GM23338 (cell line): ENCODE measurements at regions not wholly inside any gene's neighbourhood (a gene's known extent, or its start where the extent isn't known, plus 50 kb on each side); places are given as distances from the start of the nearest gene placed in this dataset.

Experiments
- ATAC-seq: fragments of 200-7000 bp; cut with Tn5 transposase; 3 replicates; pipeline ENCODE4 v1.9.1; 2020
- DNase-seq: peaks from one replicate; pipeline ENCODE4 v3.0.0-alpha.2; 2015; ENCODE audit warnings: low spot score
- H2AFZ ChIP-seq: fragments of 200-600 bp; sonication (generic); 2 replicates; pipeline ENCODE4 v1.8.0; 2016; ENCODE audit warnings: antibody characterized with exemption, mild to moderate bottlenecking, moderate library complexity
- H3F3A ChIP-seq: fragments of 200-600 bp; sonication (generic); replicated peaks from 2 replicates; pipeline ENCODE4 v1.8.0; 2017; ENCODE audit warnings: antibody characterized with exemption, mixed run types, low read depth
- H3K27ac ChIP-seq: fragments of 200-600 bp; sonication (generic); 2 replicates; pipeline ENCODE4 v1.6.1; 2016; ENCODE audit warnings: low read depth
- H3K27me3 ChIP-seq: fragments of 200-600 bp; sonication (generic); 2 replicates; pipeline ENCODE4 v1.8.0; 2016; ENCODE audit warnings: mild to moderate bottlenecking, mixed run types, moderate library complexity; ENCODE audit not compliant: insufficient read depth
- H3K36me3 ChIP-seq: fragments of 200-600 bp; sonication (generic); 2 replicates; pipeline ENCODE4 v1.8.0; 2016; ENCODE audit warnings: mild to moderate bottlenecking; ENCODE audit not compliant: insufficient read depth
- H3K4me1 ChIP-seq: fragments of 200-600 bp; sonication (generic); 2 replicates; pipeline ENCODE4 v1.8.0; 2016; ENCODE audit warnings: mild to moderate bottlenecking, moderate library complexity; ENCODE audit not compliant: insufficient read depth
- H3K4me2 ChIP-seq: fragments of 200-600 bp; sonication (generic); 2 replicates; pipeline ENCODE4 v1.7.1; 2017; ENCODE audit warnings: mixed run types
- H3K4me3 ChIP-seq: fragments of 200-600 bp; sonication (generic); 2 replicates; pipeline ENCODE4 v1.6.1; 2016; ENCODE audit warnings: mixed run types
- H3K79me2 ChIP-seq: fragments of 200-600 bp; sonication (generic); replicated peaks from 2 replicates; pipeline ENCODE4 v1.8.0; 2017; ENCODE audit warnings: mild to moderate bottlenecking; ENCODE audit not compliant: insufficient read depth
- H3K9me2 ChIP-seq: fragments of 200-600 bp; sonication (generic); 2 replicates; pipeline ENCODE4 v1.8.0; 2017; ENCODE audit not compliant: insufficient read depth
- H4K20me1 ChIP-seq: fragments of 200-600 bp; sonication (generic); replicated peaks from 2 replicates; pipeline ENCODE4 v1.8.0; 2017; ENCODE audit warnings: mild to moderate bottlenecking; ENCODE audit not compliant: insufficient read depth
- H3K27ac Mint-ChIP-seq: 2 replicates; pipeline ENCODE4 v1.8.0; 2020; ENCODE audit warnings: inconsistent platforms, mild to moderate bottlenecking, moderate library complexity, mixed read lengths
- H3K27me3 Mint-ChIP-seq: 3 replicates; pipeline ENCODE4 v1.8.0; 2022; ENCODE audit warnings: low read depth, mild to moderate bottlenecking, moderate library complexity, mixed read lengths, inconsistent platforms; ENCODE audit not compliant: insufficient read depth, poor library complexity
- H3K36me3 Mint-ChIP-seq: 3 replicates; pipeline ENCODE4 v1.8.0; 2021; ENCODE audit warnings: low read depth, mild to moderate bottlenecking, inconsistent platforms, moderate library complexity, mixed read lengths
- H3K4me1 Mint-ChIP-seq: 3 replicates; pipeline ENCODE4 v1.8.0; 2020; ENCODE audit warnings: mild to moderate bottlenecking, inconsistent platforms, mixed read lengths
- H3K4me3 Mint-ChIP-seq: 3 replicates; pipeline ENCODE4 v1.8.0; 2021; ENCODE audit warnings: moderate library complexity, mild to moderate bottlenecking, inconsistent platforms, mixed read lengths
- H3K9me3 Mint-ChIP-seq: 3 replicates; pipeline ENCODE4 v1.8.0; 2020; ENCODE audit warnings: moderate library complexity, mild to moderate bottlenecking, inconsistent platforms, mixed read lengths
- CREB1 ChIP-seq: fragments of 250-450 bp; sonication (Bioruptor Pico); IDR thresholded peaks from 2 replicates; pipeline ENCODE4 v1.5.0; 2020; ENCODE audit warnings: low read depth, mild to moderate bottlenecking, moderate library complexity
- CTCF ChIP-seq, 2 experiments: fragments of 200-600 bp in 1 of 2; sonication (generic) in 1 of 2; conservative IDR thresholded peaks; 2 replicates each; pipeline versions ENCODE4 v1.5.1 to v1.6.1; 2016 to 2017; ENCODE audit warnings: antibody characterized with exemption in 2 of 2, low read depth in 2 of 2, mild to moderate bottlenecking in 2 of 2, moderate library complexity in 1 of 2
- ETS1 ChIP-seq: IDR thresholded peaks from 2 replicates; pipeline ENCODE4 v1.6.1; 2016; ENCODE audit warnings: antibody characterized with exemption
- EZH2 ChIP-seq: fragments of 200-600 bp; sonication (generic); IDR thresholded peaks from one replicate; pipeline ENCODE4 v1.8.0; 2017; ENCODE audit warnings: antibody characterized with exemption, mild to moderate bottlenecking, low read depth; ENCODE audit not compliant: unreplicated experiment
- EZH2phosphoT487 ChIP-seq: fragments of 200-600 bp; sonication (generic); IDR thresholded peaks from one replicate; pipeline ENCODE4 v1.8.1; 2018; ENCODE audit warnings: antibody characterized with exemption; ENCODE audit not compliant: unreplicated experiment
- JUNB ChIP-seq: IDR thresholded peaks from one replicate; pipeline ENCODE4 v1.6.1; 2016; ENCODE audit warnings: antibody characterized with exemption; ENCODE audit not compliant: unreplicated experiment
- NANOG ChIP-seq: IDR thresholded peaks from 2 replicates; pipeline ENCODE4 v1.6.1; 2016; ENCODE audit warnings: antibody characterized with exemption, borderline replicate concordance
- POLR2AphosphoS5 ChIP-seq: IDR thresholded peaks from 2 replicates; pipeline ENCODE4 v1.6.1; 2016; ENCODE audit warnings: antibody characterized with exemption, low read depth
- REST ChIP-seq: IDR thresholded peaks from one replicate; pipeline ENCODE4 v1.6.1; 2018; ENCODE audit warnings: antibody characterized with exemption; ENCODE audit not compliant: unreplicated experiment
- STAT1 ChIP-seq: IDR thresholded peaks from one replicate; pipeline ENCODE4 v1.6.1; 2016; ENCODE audit warnings: antibody characterized with exemption; ENCODE audit not compliant: unreplicated experiment
- ZNF114 ChIP-seq: fragments of 250-450 bp; sonication (Bioruptor Pico); IDR thresholded peaks from 2 replicates; pipeline ENCODE4 v1.5.0; 2020; ENCODE audit warnings: mild to moderate bottlenecking, moderate library complexity
- ZNF331 ChIP-seq: fragments of 250-450 bp; sonication (Bioruptor Pico); IDR thresholded peaks from 2 replicates; pipeline ENCODE4 v1.5.0; 2020; ENCODE audit warnings: low read depth, mild to moderate bottlenecking, moderate library complexity

- TF ChIP-seq CTCF (conservative IDR thresholded peaks at IDR 0.05; ENCODE audit: low read depth in 2 of 2) (no peak), CREB1 (CRISPR knock-in tag) (no peak), REST (no peak), STAT1 (no peak), NANOG (no peak), EZH2phosphoT487 (no peak), JUNB (no peak), ZNF331 (no peak), ZNF114 (CRISPR knock-in tag) (no peak), EZH2 (no peak)
These were observed 2020.9 kb downstream of the MAT2B start (continued) for GRCh38 chr5:165526357-165526756.

GRCh38 chr5:165527577-165527976 lies 2022.2 kb downstream of the MAT2B start:
- Histone ChIP-seq H3K4me2 (no peak overlapping the region), H3K27me3 (no peaks in the 10 kb centered on the region), H3K27ac (no peak overlapping the region), H3K9me2 (no peaks in the 10 kb centered on the region; the same call in 1 of the 2 replicates), H3F3A (no peaks in the 10 kb centered on the region), H3K4me1 (no peaks in the 10 kb centered on the region), H3K36me3 (no peaks in the 10 kb centered on the region), H3K4me3 (no peak overlapping the region), H2AFZ (no peak overlapping the region), H3K79me2 (no peaks in the 10 kb centered on the region), H4K20me1 (no peaks in the 10 kb centered on the region)
- DNase-seq (no peak), ATAC-seq (no peak)
- H3K4me1 Mint-ChIP-seq, result no peaks in the 10 kb centered on the region
- peaks cover 32% of the 10 kb centered on the region for H3K36me3 Mint-ChIP-seq
- H3K4me3 Mint-ChIP-seq, result no peak overlapping the region
- peaks cover 37% of the 10 kb centered on the region for H3K9me3 Mint-ChIP-seq
- no peak overlapping the region for H3K27ac Mint-ChIP-seq
- peaks cover 2% of the 10 kb centered on the region for H3K27me3 Mint-ChIP-seq
- TF ChIP-seq JUNB (no peak), REST (no peak), ZNF114 (CRISPR knock-in tag) (no peak), EZH2phosphoT487 (no peak), ZNF331 (no peak), POLR2AphosphoS5 (no peak), CTCF (conservative IDR thresholded peaks at IDR 0.05; ENCODE audit: low read depth in 2 of 2) (no peak), ETS1 (no peak)
